H1 (cell line): ENCODE measurements at regions not wholly inside any gene's neighbourhood (a gene's known extent, or its start where the extent isn't known, plus 50 kb on each side); places are given as distances from the start of the nearest gene placed in this dataset.

Source experiments
- CTCF ChIA-PET: fragments of 300-600 bp; sonication (Branson Sonifier 250); formaldehyde crosslinking; loops from one replicate; lab custom pipeline; 2021; ENCODE audit not compliant: partially characterized antibody; lab: Charles Lee
- POLR2A ChIA-PET: fragments of 300-600 bp; sonication (Branson Sonifier 250); formaldehyde crosslinking; loops from one replicate; lab custom pipeline; 2021; ENCODE audit warnings: inconsistent platforms; ENCODE audit not compliant: partially characterized antibody; lab: Charles Lee
- DNase-seq, 2 experiments: peaks; one replicate each; pipeline versions ENCODE4 v3.0.0 to v3.0.0-alpha.2; 2010 to 2022; ENCODE audit warnings: low spot score in 2 of 2, low read depth in 1 of 2, mixed read lengths in 1 of 2
- FAIRE-seq: peaks from 2 replicates; lab custom pipeline; 2011; peaks lifted over from hg19 to GRCh38; lab: Jason Lieb, UNC
- H2AFZ ChIP-seq: 2 replicates; pipeline ENCODE4 v1.8.1; 2012; ENCODE audit warnings: low read length, inconsistent platforms
- H2AK5ac ChIP-seq: 2 replicates; pipeline ENCODE4 v1.6.1; 2013; ENCODE audit warnings: low read depth, low read length
- H2BK120ac ChIP-seq: replicated peaks from 2 replicates; pipeline ENCODE3; 2013; ENCODE audit warnings: low read depth, low read length, inconsistent platforms
- H2BK12ac ChIP-seq: 2 replicates; pipeline ENCODE4 v1.6.1; 2013; ENCODE audit warnings: low read depth, low read length
- H2BK15ac ChIP-seq: 2 replicates; pipeline ENCODE4 v1.6.1; 2013; ENCODE audit warnings: low read length
- H2BK20ac ChIP-seq: 2 replicates; pipeline ENCODE4 v1.6.1; 2013; ENCODE audit warnings: low read length
- H2BK5ac ChIP-seq: 2 replicates; pipeline ENCODE4 v1.6.1; 2013; ENCODE audit warnings: low read depth, low read length
- H3K14ac ChIP-seq: 2 replicates; pipeline ENCODE4 v1.6.1; 2013; ENCODE audit warnings: inconsistent platforms; ENCODE audit not compliant: insufficient read length
- H3K18ac ChIP-seq: 2 replicates; pipeline ENCODE4 v1.6.1; 2013; ENCODE audit warnings: low read length; ENCODE audit errors: extremely low read depth
- H3K23ac ChIP-seq: 2 replicates; pipeline ENCODE4 v1.6.1; 2013; ENCODE audit warnings: inconsistent platforms; ENCODE audit not compliant: insufficient read length
- H3K23me2 ChIP-seq: 2 replicates; pipeline ENCODE4 v1.6.1; 2013; ENCODE audit warnings: low read depth, low read length
- H3K27ac ChIP-seq: 2 replicates; pipeline ENCODE4 v1.6.1; 2011; ENCODE audit warnings: low read depth, low read length, inconsistent platforms
- H3K27me3 ChIP-seq, 4 experiments: replicated peaks in 1 of 4; 1 replicate in 1 of 4; 2 replicates in 3 of 4; pipeline versions ENCODE4 v1.6.1 to v1.8.1; 2011 to 2013; ENCODE audit warnings: low read length in 3 of 4, mild to moderate bottlenecking in 3 of 4, inconsistent platforms in 2 of 4, mixed read lengths in 2 of 4, moderate library complexity in 1 of 4; ENCODE audit not compliant: control insufficient read depth in 3 of 4, insufficient read depth in 3 of 4; ENCODE audit errors: extremely low read depth in 1 of 4
- H3K36me3 ChIP-seq, 4 experiments: 2 replicates each; pipeline versions ENCODE4 v1.6.1 to v1.8.1; 2011 to 2013; ENCODE audit warnings: mild to moderate bottlenecking in 4 of 4, low read length in 3 of 4, moderate library complexity in 2 of 4, control low read depth in 1 of 4, inconsistent platforms in 1 of 4; ENCODE audit not compliant: insufficient read depth in 4 of 4, control insufficient read depth in 2 of 4
- H3K4ac ChIP-seq: replicated peaks from 2 replicates; pipeline ENCODE3; 2013; ENCODE audit warnings: low read length, low read depth, mixed read lengths, inconsistent platforms; ENCODE audit not compliant: insufficient read length
- H3K4me1 ChIP-seq, 4 experiments: replicated peaks in 1 of 4; 1 replicate in 1 of 4; 2 replicates in 3 of 4; pipeline versions ENCODE4 v1.6.1 to v1.8.1; 2011 to 2013; ENCODE audit warnings: low read length in 3 of 4, inconsistent platforms in 2 of 4, mixed read lengths in 1 of 4; ENCODE audit not compliant: insufficient read depth in 4 of 4, control insufficient read depth in 3 of 4
- H3K4me2 ChIP-seq, 2 experiments: 2 replicates each; pipeline versions ENCODE4 v1.6.1 to v1.8.1; 2011 to 2013; ENCODE audit warnings: low read depth in 2 of 2, low read length in 2 of 2, control low read depth in 1 of 2, inconsistent platforms in 1 of 2, mild to moderate bottlenecking in 1 of 2; ENCODE audit not compliant: insufficient read depth in 1 of 2
- H3K4me3 ChIP-seq, 4 experiments: fragments of 200-600, 300-600 bp in 1 of 4; sonication (generic), shearing (Covaris generic), sonication (Bioruptor Twin) in 1 of 4; 2 replicates each; pipeline versions ENCODE4 v1.5.1 to v1.8.1; 2011 to 2016; ENCODE audit warnings: low read length in 4 of 4, low read depth in 3 of 4, control low read depth in 2 of 4, inconsistent platforms in 2 of 4, mild to moderate bottlenecking in 2 of 4, mixed read lengths in 1 of 4, moderate library complexity in 1 of 4; ENCODE audit not compliant: insufficient read depth in 2 of 4; ENCODE audit errors: extremely low read depth in 1 of 4
- H3K56ac ChIP-seq: replicated peaks from 2 replicates; pipeline ENCODE3; 2013; ENCODE audit warnings: low read depth, mild to moderate bottlenecking, mixed read lengths, low read length, inconsistent platforms; ENCODE audit not compliant: insufficient read length
- H3K79me1 ChIP-seq: 2 replicates; pipeline ENCODE4 v1.6.1; 2013; ENCODE audit warnings: low read depth, low read length, control low read depth
- H3K79me2 ChIP-seq, 2 experiments: 2 replicates each; pipeline versions ENCODE4 v1.6.1 to v1.8.1; 2012 to 2013; ENCODE audit warnings: low read length in 2 of 2, mild to moderate bottlenecking in 2 of 2, inconsistent platforms in 1 of 2; ENCODE audit not compliant: insufficient read depth in 2 of 2, control insufficient read depth in 1 of 2
- H3K9ac ChIP-seq, 4 experiments: replicated peaks in 1 of 4; 1 replicate in 1 of 4; 2 replicates in 3 of 4; pipeline versions ENCODE4 v1.6.1 to v1.8.1; 2011 to 2013; ENCODE audit warnings: low read depth in 3 of 4, low read length in 3 of 4, control low read depth in 2 of 4, mild to moderate bottlenecking in 2 of 4, moderate library complexity in 2 of 4, inconsistent platforms in 1 of 4; ENCODE audit errors: extremely low read depth in 1 of 4
- H3K9me3 ChIP-seq, 2 experiments: 2 replicates each; pipeline versions ENCODE4 v1.6.1 to v1.8.1; 2012 to 2013; ENCODE audit warnings: mild to moderate bottlenecking in 2 of 2, moderate library complexity in 2 of 2, control low read depth in 1 of 2, inconsistent platforms in 1 of 2, low read depth in 1 of 2, low read length in 1 of 2, mixed read lengths in 1 of 2; ENCODE audit not compliant: insufficient read depth in 2 of 2
- H4K20me1 ChIP-seq, 2 experiments: replicated peaks in 1 of 2; 2 replicates each; pipeline versions ENCODE3 to v1.8.1; 2011 to 2013; ENCODE audit warnings: inconsistent platforms in 2 of 2, low read length in 2 of 2, mild to moderate bottlenecking in 1 of 2; ENCODE audit not compliant: insufficient read depth in 2 of 2, control insufficient read depth in 1 of 2
- H4K5ac ChIP-seq: 2 replicates; pipeline ENCODE4 v1.6.1; 2013; ENCODE audit warnings: low read length, low read depth, mixed read lengths, inconsistent platforms; ENCODE audit not compliant: insufficient read length
- H4K8ac ChIP-seq: 2 replicates; pipeline ENCODE4 v1.8.0; 2013; ENCODE audit warnings: mild to moderate bottlenecking, moderate library complexity, low read length, inconsistent platforms; ENCODE audit not compliant: insufficient read depth; ENCODE audit errors: extremely low read depth
- H4K91ac ChIP-seq: replicated peaks from 2 replicates; pipeline ENCODE3; 2013; ENCODE audit warnings: low read length, mixed read lengths, inconsistent platforms; ENCODE audit not compliant: insufficient read length
- CTBP2 ChIP-seq: IDR thresholded peaks from 2 replicates; pipeline ENCODE4 v1.7.0; 2011; ENCODE audit warnings: borderline replicate concordance, mild to moderate bottlenecking, moderate library complexity, mixed read lengths, low read length; ENCODE audit not compliant: insufficient read depth, insufficient read length
- MAFK ChIP-seq: IDR thresholded peaks from 2 replicates; pipeline ENCODE4 v1.6.1; 2012; ENCODE audit warnings: low read depth, mild to moderate bottlenecking, improper control_type of control experiment, low read length
- SP4 ChIP-seq: IDR thresholded peaks from 2 replicates; pipeline ENCODE4 v1.6.1; 2012; ENCODE audit warnings: low read length, inconsistent platforms
- WGBS, 2 experiments: shearing (Covaris generic) in 1 of 2; methylation state at CpG; one replicate each; pipeline versions ENCODE4 v1.1.6 to v1.1.7; 2013 to 2015; ENCODE audit warnings: low lambda C conversion rate in 2 of 2, mixed read lengths in 2 of 2, inconsistent platforms in 1 of 2, low coverage in 1 of 2, missing lambda C conversion rate in 1 of 2; ENCODE audit not compliant: insufficient replicate concordance in 2 of 2, insufficient coverage in 1 of 2, insufficient read length in 1 of 2; ENCODE audit errors: extremely low coverage in 1 of 2, missing lambda C conversion rate in 1 of 2; 5-methylcytosine and 5-hydroxymethylcytosine counted together

DNA sequence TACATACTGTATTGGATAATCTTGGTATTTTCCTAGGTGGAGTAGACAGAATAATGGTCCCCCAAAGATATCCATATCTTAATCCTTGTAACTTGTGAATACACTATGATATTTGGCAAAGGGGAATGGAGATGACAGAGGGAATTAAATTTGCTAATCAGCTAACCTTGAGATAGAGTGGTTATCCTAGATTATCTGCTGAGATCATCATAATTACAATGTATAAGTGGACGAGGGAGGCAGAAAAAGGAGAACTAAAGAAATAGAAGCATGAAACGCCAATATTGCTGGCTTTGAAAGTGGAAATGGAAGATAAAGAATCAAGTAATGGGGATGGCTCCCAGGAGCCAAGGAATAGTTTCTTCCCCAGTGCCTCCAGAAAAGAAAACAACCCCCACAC is 398.7 kb downstream of the NOVA1 start:
- Histone ChIP-seq H4K8ac (no peak overlapping the region), H3K9me3 (no peaks in the 10 kb centered on the region), H3K23ac (no peak overlapping the region), H2BK12ac (no peak overlapping the region), H3K56ac (no peak overlapping the region), H3K4me1 (no peaks in the 10 kb centered on the region), H2BK120ac (no peak overlapping the region), H3K27ac (no peak overlapping the region), H3K36me3 (no peaks in the 10 kb centered on the region), H3K18ac (no peak overlapping the region), H4K91ac (no peak overlapping the region), H4K5ac (no peak overlapping the region), H2AFZ (no peak overlapping the region), H3K23me2 (no peaks in the 10 kb centered on the region), H2BK5ac (no peak overlapping the region)
- DNase-seq, result no peak
- CTCF ChIA-PET, result interaction anchor here (0.7 to 0.8 kb wide), 2 partner anchors 65 to 266 kb away, joined by 3 read pairs; no protein-coding TSS in a partner anchor
- peak; percentile 23; the same call in 1 of the 2 replicates for TF ChIP-seq MAFK
- no peak for TF ChIP-seq SP4
- TF ChIP-seq CTBP2, result no peak
- TF ChIP-seq, all 59 proteins: peak for 1
- no peaks in the 10 kb centered on the region for H4K20me1 ChIP-seq
- H2BK20ac ChIP-seq, result no peak overlapping the region
- no peak overlapping the region for H3K14ac ChIP-seq
- H3K4me3 ChIP-seq, result no peak overlapping the region
- POLR2A ChIA-PET, result no interaction called here
- no peak overlapping the region for H3K9ac ChIP-seq
- H3K27me3 ChIP-seq, result peaks cover 0 to 5% (median 0%) of the 10 kb centered on the region in 4 experiments; a peak in 1 of 7 replicates
- H3K4ac ChIP-seq, result no peak overlapping the region
- H2BK15ac ChIP-seq, result no peak overlapping the region
- 92% methylated on average over 2 of the region's 2 CpGs; no CpG with 5 or more reads in 1 of the 2 experiments for WGBS, 2 experiments
- H3K79me1 ChIP-seq, result no peaks in the 10 kb centered on the region
- no peak overlapping the region for H3K4me2 ChIP-seq
- no peak for FAIRE-seq
- H2AK5ac ChIP-seq, result no peak overlapping the region
- no peaks in the 10 kb centered on the region for H3K79me2 ChIP-seq
